ENCODE measurements at regions not wholly inside any gene's neighbourhood (a gene's known extent, or its start where the extent isn't known, plus 50 kb on each side); places are given as distances from the start of the nearest gene placed in this dataset.
A peak's percentile ranks its signal among the peaks of the same experiment; 100 is the strongest.
"Not testable (repeated sequence)": the region's sequence is repeated elsewhere in the genome, so short reads cannot be mapped to it uniquely, and the experiment has no call there.

DNA sequence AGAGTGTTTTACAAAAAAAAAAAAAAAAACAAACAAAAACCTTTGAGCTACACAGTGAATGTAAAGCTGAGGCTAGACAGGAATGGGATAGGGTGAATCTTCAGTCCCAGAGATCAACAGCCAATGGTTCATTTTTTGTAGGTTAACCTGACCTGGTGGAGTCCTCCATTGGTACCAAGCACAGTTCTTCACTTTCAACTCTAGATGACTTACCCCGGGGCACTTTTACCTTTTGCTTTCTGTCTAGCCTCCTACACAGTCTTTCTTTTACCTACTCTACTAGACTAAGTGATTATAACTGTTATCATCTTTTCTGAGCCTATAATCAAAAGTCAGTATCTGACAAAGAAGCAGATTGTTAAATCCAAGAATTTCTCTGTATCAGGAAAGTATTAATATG, 50.9 kb downstream of the ANXA2R start:
- in situ Hi-C loops (cut with HindIII; ENCODE audit: low pct_unique_long_range_greater_than_20kb, low sequenced_read_pairs), result no loop called here
- no peak for DNase-seq (ENCODE audit: low read depth, low spot score)

DNA sequence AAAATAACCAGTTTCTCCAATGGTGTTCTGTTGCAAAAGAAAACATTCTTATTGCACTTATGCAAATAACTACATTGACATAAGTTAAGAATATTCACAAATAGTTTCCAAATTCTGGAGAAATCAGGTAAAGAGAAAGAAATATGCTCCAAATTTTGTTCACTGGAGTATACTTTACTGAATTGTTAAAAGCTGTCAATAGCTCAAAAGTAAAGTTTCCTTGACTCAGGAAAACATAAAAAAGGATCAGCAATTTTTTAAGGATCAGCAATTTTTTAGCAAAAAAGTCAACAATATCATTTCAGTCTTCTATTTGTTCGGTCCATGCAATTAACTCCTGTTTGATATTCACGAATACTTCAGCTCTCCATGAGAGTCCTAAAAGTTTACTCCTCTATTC, 51.6 kb downstream of the ANXA2R start:
- in situ Hi-C loops (cut with HindIII; ENCODE audit: low pct_unique_long_range_greater_than_20kb, low sequenced_read_pairs), result no loop called here
- DNase-seq (ENCODE audit: low read depth, low spot score), result no peak

DNA sequence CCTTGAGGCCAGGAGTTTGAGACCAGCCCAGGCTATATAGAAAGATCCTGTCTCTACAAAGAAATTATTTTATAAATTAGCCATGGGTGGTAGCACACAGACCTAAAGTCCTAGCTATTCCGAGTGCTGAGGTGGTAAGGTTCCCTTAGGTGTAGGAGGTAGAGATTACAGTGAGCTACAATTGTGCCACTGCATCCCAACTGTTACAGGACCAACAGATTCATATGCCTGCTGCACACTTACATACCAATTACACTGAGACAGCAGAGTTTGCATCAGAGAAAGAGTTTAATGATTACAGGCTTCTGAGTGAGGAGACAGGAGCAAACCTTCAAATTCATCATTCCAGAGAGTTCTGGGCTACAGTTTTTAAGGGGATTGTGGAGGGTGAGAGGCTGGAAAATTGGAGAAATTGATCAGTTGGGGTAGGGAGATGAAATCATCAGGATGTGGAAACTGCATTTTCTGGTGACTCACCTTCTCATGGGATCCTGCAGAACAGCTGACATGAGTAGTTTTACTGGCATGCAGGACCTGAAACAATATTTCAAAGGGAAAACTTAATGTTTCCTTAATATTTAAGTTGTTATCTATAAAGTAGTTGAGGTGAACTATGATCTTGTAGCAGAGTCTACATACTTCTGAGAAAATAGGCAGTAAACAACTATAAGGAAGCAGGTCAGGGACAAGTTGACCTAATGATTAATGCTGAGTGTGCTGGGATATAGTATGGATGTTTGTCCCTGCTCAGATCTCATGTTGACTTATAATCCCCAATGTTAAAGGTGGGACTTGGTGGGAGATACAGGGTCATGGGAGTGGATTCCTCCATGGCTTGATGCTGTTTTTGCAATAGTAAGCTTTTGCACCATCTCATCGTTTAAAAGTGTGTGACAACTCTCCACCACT, 54.7 kb downstream of the ANXA2R start:
- DNase-seq (ENCODE audit: low read depth, low spot score), result peak; percentile 27
- in situ Hi-C loops (cut with HindIII; ENCODE audit: low pct_unique_long_range_greater_than_20kb, low sequenced_read_pairs), result no loop called here

DNA sequence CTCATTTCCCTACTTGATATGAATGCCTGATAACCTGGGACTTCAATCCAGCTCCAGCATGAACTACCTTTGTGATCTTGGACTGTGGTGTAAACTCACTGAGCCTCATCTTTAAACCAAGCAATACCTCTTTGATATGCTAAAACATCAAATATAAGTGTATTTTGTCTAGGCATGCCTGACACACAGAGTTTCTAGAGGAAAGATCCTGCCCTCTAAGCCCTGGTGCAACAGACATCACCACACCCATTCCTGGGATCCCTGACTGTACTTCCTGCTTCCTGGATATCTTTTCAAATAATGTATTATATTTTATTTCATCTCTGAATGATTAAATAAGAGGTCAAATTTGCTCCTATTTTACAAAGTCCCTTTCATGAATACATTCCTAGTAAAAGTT, 55.8 kb downstream of the ANXA2R start:
- DNase-seq (ENCODE audit: low read depth, low spot score), result no peak
- in situ Hi-C loops (cut with HindIII; ENCODE audit: low pct_unique_long_range_greater_than_20kb, low sequenced_read_pairs), result no loop called here

DNA sequence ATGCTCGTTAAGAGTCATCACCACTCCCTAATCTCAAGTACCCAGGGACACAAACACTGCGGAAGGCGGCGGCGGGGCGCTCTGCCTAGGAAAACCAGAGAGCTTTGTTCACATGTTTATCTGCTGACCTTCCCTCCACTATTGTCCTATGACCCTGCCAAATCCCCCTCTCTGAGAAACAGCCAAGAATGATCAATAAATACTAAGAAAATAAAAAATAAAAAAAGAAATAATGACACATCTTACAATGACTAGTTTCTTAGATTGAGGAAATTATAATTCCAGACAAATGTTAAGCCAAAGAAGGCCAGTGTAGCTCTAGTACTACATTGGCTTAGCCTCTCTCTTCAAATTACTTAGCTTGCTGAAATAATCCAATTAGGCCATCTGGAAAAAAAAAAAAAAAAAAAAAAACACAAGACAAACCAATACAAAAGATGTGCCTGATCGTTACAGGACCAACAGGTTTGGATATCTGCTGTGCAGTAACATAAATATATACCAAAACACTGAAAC, 58.0 kb downstream of the ANXA2R start:
- DNase-seq (ENCODE audit: low read depth, low spot score), result peak; percentile 69
- in situ Hi-C loops (cut with HindIII; ENCODE audit: low pct_unique_long_range_greater_than_20kb, low sequenced_read_pairs), result no loop called here

- DNase-seq (ENCODE audit: low read depth, low spot score); in situ Hi-C loops (cut with HindIII; ENCODE audit: low pct_unique_long_range_greater_than_20kb, low sequenced_read_pairs): not testable (repeated sequence)
Measured at GRCh38 chr5:42981417-42982106, 58.6 kb downstream of the ANXA2R start.

DNA sequence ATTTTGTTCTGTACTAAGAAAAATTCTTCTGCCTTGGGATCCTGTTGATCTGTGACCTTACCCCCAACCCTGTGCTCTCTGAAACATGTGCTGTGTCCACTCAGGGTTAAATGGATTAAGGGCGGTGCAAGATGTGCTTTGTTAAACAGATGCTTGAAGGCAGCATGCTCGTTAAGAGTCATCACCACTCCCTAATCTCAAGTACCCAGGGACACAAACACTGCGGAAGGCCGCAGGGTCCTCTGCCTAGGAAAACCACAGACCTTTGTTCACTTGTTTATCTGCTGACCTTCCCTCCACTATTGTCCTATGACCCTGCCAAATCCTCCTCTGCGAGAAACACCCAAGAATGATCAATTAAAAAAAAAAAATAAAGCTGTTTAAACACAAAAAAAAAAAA, 59.1 kb downstream of the ANXA2R start:
- DNase-seq (ENCODE audit: low read depth, low spot score); in situ Hi-C loops (cut with HindIII; ENCODE audit: low pct_unique_long_range_greater_than_20kb, low sequenced_read_pairs): not testable (repeated sequence)

DNA sequence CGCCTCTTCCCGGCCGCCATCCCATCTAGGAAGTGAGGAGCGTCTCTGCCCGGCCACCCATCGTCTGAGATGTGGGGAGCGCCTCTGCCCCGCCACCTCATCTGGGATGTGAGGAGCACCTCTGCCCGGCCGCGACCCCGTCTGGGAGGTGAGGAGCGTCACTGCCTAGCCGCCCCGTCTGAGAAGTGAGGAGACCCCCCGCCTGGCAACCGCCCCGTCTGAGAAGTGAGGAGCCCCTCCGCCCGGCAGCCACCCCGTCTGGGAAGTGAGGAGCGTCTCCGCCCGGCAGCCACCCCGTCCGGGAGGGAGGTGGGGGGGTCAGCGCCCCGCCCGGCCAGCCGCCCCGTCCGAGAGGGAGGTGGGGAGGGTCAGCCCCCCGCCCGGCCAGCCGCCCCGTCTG, 59.7 kb downstream of the ANXA2R start:
- in situ Hi-C loops (cut with HindIII; ENCODE audit: low pct_unique_long_range_greater_than_20kb, low sequenced_read_pairs); DNase-seq (ENCODE audit: low read depth, low spot score): not testable (repeated sequence)

- in situ Hi-C loops (cut with HindIII; ENCODE audit: low pct_unique_long_range_greater_than_20kb, low sequenced_read_pairs); DNase-seq (ENCODE audit: low read depth, low spot score): not testable (repeated sequence)
Measured at GRCh38 chr5:42979242-42979641, 60.9 kb downstream of the ANXA2R start.

DNA sequence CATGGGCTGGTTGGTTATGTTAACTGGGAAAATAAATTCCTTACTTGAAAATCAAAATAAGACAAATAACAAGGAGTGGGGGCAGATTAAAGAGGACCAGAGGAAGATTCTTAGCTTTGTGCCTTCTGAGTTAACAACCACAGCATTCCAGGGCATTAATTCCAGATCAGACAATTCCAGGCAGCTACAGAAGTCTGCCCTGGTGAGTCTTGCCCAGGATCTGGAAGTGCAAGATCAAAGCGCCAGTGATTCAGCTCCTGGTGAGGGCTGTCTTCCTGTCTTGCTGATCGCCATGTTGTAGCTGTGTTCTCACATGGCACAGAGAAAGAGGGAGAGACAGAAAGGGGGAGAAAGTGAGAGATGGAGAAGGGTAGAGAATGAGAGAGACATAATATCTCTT, 65.6 kb downstream of the ANXA2R start:
- no peak for DNase-seq (ENCODE audit: low read depth, low spot score)
- in situ Hi-C loops (cut with HindIII; ENCODE audit: low pct_unique_long_range_greater_than_20kb, low sequenced_read_pairs), result no loop called here

DNA sequence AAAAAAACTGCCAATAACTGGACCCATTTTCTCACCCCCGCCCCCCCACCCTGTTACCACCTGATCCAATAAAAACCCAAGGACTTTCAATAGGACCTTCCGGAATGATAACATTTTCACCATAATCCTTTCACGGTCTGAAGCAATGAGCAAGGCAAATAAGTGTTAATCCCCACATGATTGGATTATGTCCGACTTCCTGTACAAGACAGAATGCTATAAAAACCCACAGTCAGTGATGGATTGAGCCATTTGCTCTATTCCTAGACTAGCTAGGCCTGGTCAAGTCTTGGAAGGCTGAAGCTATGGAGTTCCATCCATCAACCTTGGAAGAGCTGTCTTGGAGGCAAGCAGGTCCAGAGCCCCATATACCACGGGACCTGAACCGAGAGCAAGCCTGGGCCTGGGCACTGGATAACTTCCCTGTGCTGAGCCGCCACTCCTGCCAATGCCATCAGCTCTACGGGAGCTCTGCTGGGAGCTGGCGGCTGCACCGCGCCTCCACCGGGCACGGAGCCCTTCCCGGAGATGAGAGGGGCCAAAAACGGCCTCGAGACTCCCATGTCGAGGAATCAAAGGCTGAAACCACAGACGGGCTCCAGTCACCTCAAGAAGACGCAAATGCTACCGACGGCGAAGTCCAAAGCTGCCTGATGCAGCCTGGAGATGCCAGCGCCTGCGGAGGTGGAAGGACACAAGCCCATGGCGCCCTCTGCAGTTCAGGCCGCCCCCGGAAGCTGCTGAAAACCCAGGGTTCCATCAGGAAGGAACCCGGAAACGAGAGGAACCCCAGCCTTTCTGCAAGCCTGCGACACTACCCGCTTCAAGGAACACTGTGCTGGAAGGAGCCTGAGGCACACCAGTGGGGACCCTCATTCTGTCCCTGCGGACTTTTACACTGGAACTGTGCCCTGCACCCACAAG, 69.2 kb downstream of the ANXA2R start:
- in situ Hi-C loops (cut with HindIII; ENCODE audit: low pct_unique_long_range_greater_than_20kb, low sequenced_read_pairs), result no loop called here
- DNase-seq (ENCODE audit: low read depth, low spot score), result no peak

DNA sequence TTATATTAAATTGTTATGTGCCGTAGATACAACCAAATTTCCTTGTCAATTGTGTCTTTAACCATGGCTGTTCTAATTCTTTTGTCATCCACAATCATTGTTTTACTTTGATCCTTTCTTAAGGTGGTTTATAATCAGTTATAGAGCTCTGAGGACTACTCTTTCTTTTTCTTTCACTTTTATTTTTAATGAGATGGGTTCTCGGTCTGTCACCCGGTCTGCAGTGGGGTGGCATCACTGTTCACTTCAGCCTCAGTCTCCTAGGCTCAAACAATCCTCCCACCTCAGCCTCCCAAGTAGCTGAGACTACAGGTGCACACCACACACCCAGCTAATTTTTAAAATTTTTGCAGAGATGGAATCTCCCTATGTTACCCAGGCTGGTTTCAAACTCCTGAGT, 74.2 kb downstream of the ANXA2R start:
- in situ Hi-C loops (cut with HindIII; ENCODE audit: low pct_unique_long_range_greater_than_20kb, low sequenced_read_pairs), result no loop called here
- DNase-seq (ENCODE audit: low read depth, low spot score), result no peak

DNA sequence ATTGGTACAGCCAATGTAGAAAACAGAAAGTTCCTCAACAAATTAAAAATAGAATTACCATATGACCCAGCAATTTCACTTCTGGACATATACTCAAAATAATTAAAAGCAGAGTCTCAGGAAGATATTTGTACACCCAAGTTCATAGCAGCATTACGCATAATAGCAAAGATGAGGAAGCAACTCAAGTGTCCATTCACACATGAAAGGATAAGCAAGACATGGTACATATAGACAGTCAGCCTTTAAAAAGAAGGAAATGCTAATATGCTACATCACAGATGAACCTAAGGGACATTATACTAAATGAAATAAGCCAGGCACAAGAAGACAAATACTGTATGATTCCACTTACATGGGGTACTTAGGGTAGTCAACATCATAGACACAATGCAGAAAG, 76.7 kb downstream of the ANXA2R start:
- DNase-seq (ENCODE audit: low read depth, low spot score), result no peak
- in situ Hi-C loops (cut with HindIII; ENCODE audit: low pct_unique_long_range_greater_than_20kb, low sequenced_read_pairs), result no loop called here

DNA sequence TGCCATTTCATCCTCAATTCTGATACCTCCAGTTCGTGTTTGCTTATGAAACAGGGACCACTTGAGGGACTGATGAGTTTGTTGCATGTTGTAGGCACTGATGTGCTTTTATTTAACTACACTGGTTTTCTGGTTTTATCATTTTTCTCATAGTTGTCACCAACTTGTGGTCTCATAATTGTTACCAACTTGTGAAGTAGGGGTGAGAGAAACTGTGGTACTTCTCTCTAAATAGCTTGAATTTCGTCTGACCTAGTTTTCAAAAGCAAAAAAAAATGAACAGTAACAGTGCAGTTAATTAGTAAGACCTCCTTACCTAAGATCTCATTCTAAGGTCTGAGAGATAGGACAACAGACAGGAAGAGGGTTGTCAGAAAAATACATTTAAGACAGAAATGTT, 78.0 kb downstream of the ANXA2R start:
- in situ Hi-C loops (cut with HindIII; ENCODE audit: low pct_unique_long_range_greater_than_20kb, low sequenced_read_pairs), result no loop called here
- no peak for DNase-seq (ENCODE audit: low read depth, low spot score)

GRCh38 chr5:42960506-42960905, 79.6 kb downstream of the ANXA2R start:
- no peak for DNase-seq (ENCODE audit: low read depth, low spot score)
- in situ Hi-C loops (cut with HindIII; ENCODE audit: low pct_unique_long_range_greater_than_20kb, low sequenced_read_pairs), result no loop called here

DNA sequence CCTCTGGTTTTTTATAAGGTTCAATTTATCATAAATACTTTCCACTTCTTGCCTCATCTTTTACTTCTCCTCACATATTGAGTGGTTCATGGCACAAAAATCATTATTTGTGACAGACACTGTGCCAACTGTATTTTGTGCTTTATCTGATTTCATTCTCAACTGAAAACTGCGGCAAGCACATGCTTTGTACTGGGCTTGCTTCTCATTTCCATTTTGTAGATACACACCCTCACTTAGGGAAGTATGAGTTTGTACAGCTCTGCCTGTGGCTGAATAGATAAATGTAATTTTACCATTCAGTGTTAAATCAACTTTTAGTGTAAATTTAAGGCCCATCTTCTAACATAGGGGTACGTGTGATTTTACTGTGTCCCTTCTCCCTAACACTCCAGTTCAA, 83.6 kb downstream of the ANXA2R start:
- in situ Hi-C loops (cut with HindIII; ENCODE audit: low pct_unique_long_range_greater_than_20kb, low sequenced_read_pairs), result no loop called here
- DNase-seq (ENCODE audit: low read depth, low spot score), result no peak

DNA sequence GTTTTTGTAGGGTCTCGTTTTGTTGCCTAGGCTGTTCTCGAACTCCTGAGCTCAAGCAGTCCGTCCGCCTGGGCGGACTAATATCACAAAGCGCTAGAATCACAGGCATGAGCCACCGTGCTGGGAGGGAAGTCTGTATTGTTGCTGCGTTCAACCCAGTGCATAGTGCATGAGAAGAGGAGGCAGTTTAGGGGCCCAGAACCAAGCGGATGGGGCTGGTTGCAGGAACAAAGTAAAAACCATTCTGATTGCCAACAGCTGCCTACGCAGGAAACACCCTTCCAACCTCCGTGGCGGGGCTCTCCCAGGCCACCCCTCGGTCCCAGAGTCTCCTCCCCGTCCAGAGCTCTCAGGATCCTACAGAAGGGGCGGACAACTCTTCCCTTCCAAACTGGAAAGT, 87.1 kb downstream of the ANXA2R start:
- in situ Hi-C loops (cut with HindIII; ENCODE audit: low pct_unique_long_range_greater_than_20kb, low sequenced_read_pairs), result no loop called here
- no peak for DNase-seq (ENCODE audit: low read depth, low spot score)

DNA sequence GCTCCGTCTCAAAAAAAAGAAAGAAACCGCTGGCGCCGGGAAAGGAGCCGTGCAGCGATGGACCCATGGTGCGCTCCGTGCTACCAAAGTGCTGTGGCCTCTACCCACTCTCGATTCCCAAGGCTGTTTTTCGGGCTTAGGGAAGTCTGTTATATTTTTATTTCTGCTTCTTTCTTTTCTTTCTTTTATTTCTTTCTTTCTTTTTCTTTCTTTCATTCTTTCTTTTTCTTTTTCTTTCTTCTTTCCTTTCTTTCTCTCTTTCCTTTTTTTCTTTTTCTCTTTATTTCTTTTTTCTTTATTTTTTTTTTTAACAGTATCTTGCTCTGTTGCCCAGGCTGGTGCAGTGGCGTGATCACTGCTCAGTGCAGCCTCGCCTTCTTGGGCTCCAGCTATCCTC, 87.5 kb downstream of the ANXA2R start:
- in situ Hi-C loops (cut with HindIII; ENCODE audit: low pct_unique_long_range_greater_than_20kb, low sequenced_read_pairs), result no loop called here

More for the DNA sequence above, 87.5 kb downstream of the ANXA2R start:
- no peak for DNase-seq (ENCODE audit: low read depth, low spot score)
